CD4-positive, alpha-beta memory T cell (primary cell): ENCODE measurements at regions not wholly inside any gene's neighbourhood (a gene's known extent, or its start where the extent isn't known, plus 50 kb on each side); places are given as distances from the start of the nearest gene placed in this dataset.

Experiments
- CTCF ChIA-PET: fragments of 350-600 bp; sonication (Branson Sonifier 250); formaldehyde crosslinking; loops from one replicate; lab custom pipeline; 2021; ENCODE audit warnings: inconsistent platforms; ENCODE audit not compliant: partially characterized antibody; lab: Charles Lee
- POLR2A ChIA-PET: fragments of 350-600 bp; sonication (Branson Sonifier 250); formaldehyde crosslinking; loops from one replicate; lab custom pipeline; 2021; ENCODE audit not compliant: partially characterized antibody; lab: Charles Lee
- DNase-seq, 5 donors: peaks; one replicate each; pipeline versions ENCODE4 v3.0.0 to v3.0.0-alpha.2; 2020 to 2022; ENCODE audit warnings: mixed read lengths in 1 of 5
- H3K27ac ChIP-seq: one replicate; pipeline ENCODE4 v1.7.0; 2013; ENCODE audit warnings: low read depth, low read length
- H3K27me3 ChIP-seq: 2 replicates; pipeline ENCODE4 v1.7.0; 2013; ENCODE audit warnings: mild to moderate bottlenecking, low read length, moderate library complexity; ENCODE audit not compliant: insufficient read depth
- H3K36me3 ChIP-seq: 2 replicates; pipeline ENCODE4 v1.7.0; 2013; ENCODE audit warnings: mild to moderate bottlenecking, low read length, moderate library complexity; ENCODE audit not compliant: insufficient read depth
- H3K4me1 ChIP-seq: 2 replicates; pipeline ENCODE4 v1.7.0; 2013; ENCODE audit warnings: mild to moderate bottlenecking, low read length, moderate library complexity; ENCODE audit not compliant: insufficient read depth
- H3K4me3 ChIP-seq, 2 donors: one replicate each; pipeline ENCODE4 v1.7.0; 2013; ENCODE audit warnings: low read length in 2 of 2, mild to moderate bottlenecking in 1 of 2
- H3K9me3 ChIP-seq, 2 donors: one replicate each; pipeline ENCODE4 v1.7.0; 2013; ENCODE audit warnings: low read length in 2 of 2, control low read depth in 1 of 2; ENCODE audit not compliant: control insufficient read depth in 1 of 2
- H3K27ac Mint-ChIP-seq, 7 donors: one replicate each; pipeline ENCODE4 v1.8.0; 2020 to 2021; ENCODE audit warnings: mixed read lengths in 7 of 7, mild to moderate bottlenecking in 6 of 7, inconsistent platforms in 3 of 7, moderate library complexity in 3 of 7
- H3K27me3 Mint-ChIP-seq, 2 donors: one replicate each; pipeline ENCODE4 v1.8.0; 2020 to 2021; ENCODE audit warnings: mixed read lengths in 2 of 2
- H3K36me3 Mint-ChIP-seq, 2 donors: one replicate each; pipeline ENCODE4 v1.8.0; 2020 to 2021; ENCODE audit warnings: mixed read lengths in 2 of 2, inconsistent platforms in 1 of 2, mild to moderate bottlenecking in 1 of 2
- H3K4me1 Mint-ChIP-seq, 4 donors: one replicate each; pipeline ENCODE4 v1.8.0; 2020 to 2021; ENCODE audit warnings: mixed read lengths in 4 of 4, mild to moderate bottlenecking in 1 of 4
- H3K4me3 Mint-ChIP-seq, 8 donors: one replicate each; pipeline ENCODE4 v1.8.0; 2020 to 2021; ENCODE audit warnings: mixed read lengths in 8 of 8, mild to moderate bottlenecking in 7 of 8, moderate library complexity in 6 of 8, inconsistent platforms in 3 of 8
- H3K9me3 Mint-ChIP-seq, 8 donors: one replicate each; pipeline ENCODE4 v1.8.0; 2020 to 2021; ENCODE audit warnings: mixed read lengths in 8 of 8, mild to moderate bottlenecking in 5 of 8, inconsistent platforms in 3 of 8, moderate library complexity in 1 of 8
- intact Hi-C: fragments of 100-400 bp; cut with micrococcal nuclease; formaldehyde crosslinking; loops from one replicate; pipeline ENCODE4 v1.15.1; 2023

- ChIA-PET CTCF (no interaction called here), POLR2A (no interaction called here)
- intact Hi-C loops = no loop called here
- Histone ChIP-seq H3K4me1 (no peaks in the 10 kb centered on the region), H3K9me3 (no peaks in the 10 kb centered on the region), H3K27ac (no peak overlapping the region), H3K4me3 (no peak overlapping the region), H3K36me3 (no peaks in the 10 kb centered on the region), H3K27me3 (no peaks in the 10 kb centered on the region)
- H3K27ac Mint-ChIP-seq = no peak overlapping the region
- H3K4me3 Mint-ChIP-seq = no peak overlapping the region
- H3K9me3 Mint-ChIP-seq = peaks cover 0 to 4% (median 0%) of the 10 kb centered on the region in 8 donors
- H3K36me3 Mint-ChIP-seq = no peaks in the 10 kb centered on the region
- no peaks in the 10 kb centered on the region for H3K4me1 Mint-ChIP-seq
- no peak for DNase-seq
- H3K27me3 Mint-ChIP-seq = peaks cover 3 to 17% of the 10 kb centered on the region in 2 donors
Observed at GRCh38 chr20:51195419-51195901, 172.6 kb upstream of the KCNG1 start.

GRCh38 chr20:51193066-51193772 is 170.3 kb upstream of the KCNG1 start:
- POLR2A ChIA-PET = no interaction called here
- H3K9me3 ChIP-seq = no peaks in the 10 kb centered on the region
- Mint-ChIP-seq H3K27me3 (peaks cover 4 to 17% of the 10 kb centered on the region in 2 donors), H3K4me1 (no peaks in the 10 kb centered on the region), H3K36me3 (no peaks in the 10 kb centered on the region), H3K9me3 (peaks cover 0 to 4% (median 0%) of the 10 kb centered on the region in 8 donors), H3K27ac (no peak overlapping the region), H3K4me3 (no peak overlapping the region)
- no peak overlapping the region for H3K27ac ChIP-seq
- intact Hi-C loops = no loop called here
- H3K4me1 ChIP-seq = no peaks in the 10 kb centered on the region
- CTCF ChIA-PET = no interaction called here
- no peak for DNase-seq
- H3K4me3 ChIP-seq = no peak overlapping the region
- no peaks in the 10 kb centered on the region for H3K36me3 ChIP-seq
- no peaks in the 10 kb centered on the region for H3K27me3 ChIP-seq

- no peak for DNase-seq
- CTCF ChIA-PET = no interaction called here
- H3K4me1 Mint-ChIP-seq = no peaks in the 10 kb centered on the region
- H3K27ac Mint-ChIP-seq = no peak overlapping the region
- Histone ChIP-seq H3K36me3 (no peaks in the 10 kb centered on the region), H3K4me1 (no peaks in the 10 kb centered on the region), H3K27ac (no peak overlapping the region), H3K9me3 (no peaks in the 10 kb centered on the region), H3K4me3 (no peak overlapping the region), H3K27me3 (no peaks in the 10 kb centered on the region)
- no peak overlapping the region for H3K4me3 Mint-ChIP-seq
- H3K9me3 Mint-ChIP-seq = peaks cover 0 to 4% (median 0%) of the 10 kb centered on the region in 8 donors
- no peaks in the 10 kb centered on the region for H3K36me3 Mint-ChIP-seq
- POLR2A ChIA-PET = no interaction called here
- peaks cover 5 to 22% of the 10 kb centered on the region in 2 donors for H3K27me3 Mint-ChIP-seq
- intact Hi-C loops = no loop called here
Observed at GRCh38 chr20:51190783-51191180, 167.9 kb upstream of the KCNG1 start.

- H3K4me3 ChIP-seq = no peak overlapping the region
- ChIA-PET CTCF (no interaction called here), POLR2A (no interaction called here)
- no peak for DNase-seq
- H3K36me3 ChIP-seq = no peaks in the 10 kb centered on the region
- H3K27me3 ChIP-seq = no peaks in the 10 kb centered on the region
- no peak overlapping the region for H3K27ac ChIP-seq
- Mint-ChIP-seq H3K4me1 (no peaks in the 10 kb centered on the region), H3K27me3 (peaks cover 5 to 19% of the 10 kb centered on the region in 2 donors), H3K36me3 (no peaks in the 10 kb centered on the region), H3K9me3 (peaks cover 0 to 4% (median 0%) of the 10 kb centered on the region in 8 donors), H3K4me3 (no peak overlapping the region), H3K27ac (no peak overlapping the region)
- no peaks in the 10 kb centered on the region for H3K9me3 ChIP-seq
- no peaks in the 10 kb centered on the region for H3K4me1 ChIP-seq
- intact Hi-C loops = no loop called here
Observed at GRCh38 chr20:51189814-51190782, 167.2 kb upstream of the KCNG1 start.

GRCh38 chr20:51188941-51189340 is 166.0 kb upstream of the KCNG1 start:
- intact Hi-C loops = no loop called here
- POLR2A ChIA-PET = no interaction called here
- no peak overlapping the region for H3K4me3 ChIP-seq
- Mint-ChIP-seq H3K36me3 (no peaks in the 10 kb centered on the region), H3K27me3 (peaks cover 5 to 17% of the 10 kb centered on the region in 2 donors), H3K4me3 (no peak overlapping the region), H3K27ac (no peak overlapping the region), H3K4me1 (no peaks in the 10 kb centered on the region), H3K9me3 (peaks cover 0 to 2% (median 0%) of the 10 kb centered on the region in 8 donors)
- CTCF ChIA-PET = no interaction called here
- H3K27me3 ChIP-seq = no peaks in the 10 kb centered on the region
- no peak for DNase-seq
- H3K27ac ChIP-seq = no peak overlapping the region
- H3K9me3 ChIP-seq = no peaks in the 10 kb centered on the region
- H3K4me1 ChIP-seq = no peaks in the 10 kb centered on the region
- H3K36me3 ChIP-seq = no peaks in the 10 kb centered on the region

- Histone ChIP-seq H3K36me3 (no peaks in the 10 kb centered on the region), H3K27me3 (no peaks in the 10 kb centered on the region), H3K4me3 (no peak overlapping the region), H3K4me1 (no peaks in the 10 kb centered on the region), H3K27ac (no peak overlapping the region), H3K9me3 (no peaks in the 10 kb centered on the region)
- Mint-ChIP-seq H3K4me3 (no peak overlapping the region), H3K27ac (no peak overlapping the region), H3K27me3 (peaks cover 5 to 19% of the 10 kb centered on the region in 2 donors), H3K36me3 (no peaks in the 10 kb centered on the region), H3K4me1 (no peaks in the 10 kb centered on the region), H3K9me3 (no peaks in the 10 kb centered on the region)
- ChIA-PET CTCF (no interaction called here), POLR2A (no interaction called here)
- intact Hi-C loops = no loop called here
- no peak for DNase-seq
Observed at GRCh38 chr20:51187261-51187660, 164.4 kb upstream of the KCNG1 start.

GRCh38 chr20:51185861-51186260 is 163.0 kb upstream of the KCNG1 start:
- DNase-seq = no peak
- Mint-ChIP-seq H3K4me1 (no peaks in the 10 kb centered on the region), H3K4me3 (no peak overlapping the region), H3K27ac (no peak overlapping the region), H3K9me3 (no peaks in the 10 kb centered on the region), H3K36me3 (no peaks in the 10 kb centered on the region), H3K27me3 (peaks cover 7 to 26% of the 10 kb centered on the region in 2 donors)
- H3K27ac ChIP-seq = no peak overlapping the region
- CTCF ChIA-PET = no interaction called here
- H3K4me3 ChIP-seq = no peak overlapping the region
- no peaks in the 10 kb centered on the region for H3K27me3 ChIP-seq
- no peaks in the 10 kb centered on the region for H3K4me1 ChIP-seq
- H3K36me3 ChIP-seq = no peaks in the 10 kb centered on the region
- intact Hi-C loops = no loop called here
- POLR2A ChIA-PET = no interaction called here
- no peaks in the 10 kb centered on the region for H3K9me3 ChIP-seq
